AG09319 (cell line): ENCODE measurements at regions not wholly inside any gene's neighbourhood (a gene's known extent, or its start where the extent isn't known, plus 50 kb on each side); places are given as distances from the start of the nearest gene placed in this dataset.

Experiments
- DNase-seq: peaks from one replicate; pipeline ENCODE4 v3.0.0-alpha.2; 2010; ENCODE audit warnings: low read depth; ENCODE audit errors: extremely low read depth
- CTCF ChIP-seq: IDR thresholded peaks from 2 replicates; pipeline ENCODE4 v1.5.1; 2011; ENCODE audit warnings: low read depth, mild to moderate bottlenecking, inconsistent platforms, low read length, moderate library complexity

GRCh38 chr4:141569141-141569540, 67.2 kb upstream of the IL15 start:
- no peak for TF ChIP-seq CTCF
- no peak for DNase-seq

GRCh38 chr4:141570290-141570689, 66.1 kb upstream of the IL15 start:
- TF ChIP-seq CTCF = no peak
- DNase-seq = no peak

GRCh38 chr4:141571362-141571761, 65.0 kb upstream of the IL15 start:
- no peak for DNase-seq
- no peak for TF ChIP-seq CTCF

- DNase-seq = no peak
- TF ChIP-seq CTCF = no peak
These were observed 64.6 kb upstream of the IL15 start for GRCh38 chr4:141571793-141572192.

DNA sequence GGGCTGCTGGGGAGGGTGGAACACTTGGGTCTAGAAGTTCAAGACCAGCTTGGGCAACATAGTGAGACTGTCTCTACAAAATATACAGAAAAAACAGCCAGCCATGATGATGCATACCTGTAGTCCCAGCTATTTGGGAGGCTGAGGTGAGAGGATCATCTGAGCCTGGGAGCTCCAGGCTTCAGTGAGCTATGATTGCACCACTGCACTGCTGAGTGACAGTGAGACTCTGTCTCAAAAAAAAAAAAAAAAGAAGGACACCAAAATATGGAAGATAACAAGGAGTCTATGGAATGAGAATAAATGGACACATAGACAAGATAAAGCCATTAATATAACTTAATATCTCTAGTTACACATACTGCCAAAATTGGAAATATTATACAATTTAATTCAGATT, 62.7 kb upstream of the IL15 start:
- no peak for DNase-seq
- TF ChIP-seq CTCF = no peak

DNA sequence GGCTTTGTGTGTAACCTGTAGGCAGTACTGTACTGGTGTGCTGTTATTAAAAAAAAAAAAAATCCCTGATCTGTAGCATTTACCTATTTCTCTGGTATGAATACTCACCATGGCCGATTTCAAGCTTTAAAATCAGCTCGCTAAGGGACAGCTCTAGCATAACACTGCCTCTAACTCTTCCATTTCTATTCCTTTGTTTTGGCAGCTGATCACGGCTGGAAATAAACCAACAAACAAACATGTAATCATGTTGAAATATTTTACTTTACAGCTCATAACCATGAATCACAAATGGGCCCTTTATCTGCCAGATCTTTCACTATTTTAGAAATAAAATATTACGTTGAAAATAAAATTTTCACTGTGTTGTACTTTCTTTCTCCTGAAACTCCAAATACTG, 60.5 kb upstream of the IL15 start:
- TF ChIP-seq CTCF = no peak
- DNase-seq = peak; percentile 22

- DNase-seq = no peak
- TF ChIP-seq CTCF = no peak
These were observed 59.7 kb upstream of the IL15 start for GRCh38 chr4:141576585-141577110.

DNA sequence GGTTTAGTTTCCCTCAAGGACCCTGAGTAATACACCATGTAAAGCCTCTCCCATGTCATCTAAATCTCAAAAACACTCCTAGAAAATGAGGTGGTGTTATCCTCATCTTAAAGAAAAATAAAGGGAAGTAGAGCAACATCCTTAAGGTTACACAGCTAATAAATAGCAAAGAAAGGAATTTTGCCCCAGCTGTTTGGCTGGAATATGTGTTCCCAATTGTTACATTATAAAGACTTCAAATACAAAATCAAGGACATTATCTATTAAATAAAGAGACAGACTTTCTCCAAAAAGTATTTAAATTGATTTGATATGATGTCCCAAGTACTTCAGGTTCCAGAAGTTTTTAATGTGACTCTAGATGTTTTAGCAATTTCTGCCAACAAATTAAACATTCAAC, 57.9 kb upstream of the IL15 start:
- no peak for TF ChIP-seq CTCF
- DNase-seq = no peak
